OCI-LY1 (cell line): ENCODE measurements at regions not wholly inside any gene's neighbourhood (a gene's known extent, or its start where the extent isn't known, plus 50 kb on each side); places are given as distances from the start of the nearest gene placed in this dataset.

Source experiments
- EZH2 ChIP-seq: fragments of 200-600 bp; sonication (generic), shearing (Covaris generic); IDR thresholded peaks from 2 replicates; pipeline ENCODE4 v1.8.0; 2017; ENCODE audit warnings: borderline replicate concordance, mixed run types, mild to moderate bottlenecking, antibody characterized with exemption, low read length, moderate library complexity, mixed read lengths
- TF ChIP-seq, protein P1 (sequence below): fragments of 200-600 bp; sonication (generic), shearing (Covaris generic); IDR thresholded peaks from 2 replicates; pipeline ENCODE4 v1.5.1; 2017; ENCODE audit warnings: mild to moderate bottlenecking, antibody characterized with exemption, low read length, moderate library complexity, mixed read lengths

DNA sequence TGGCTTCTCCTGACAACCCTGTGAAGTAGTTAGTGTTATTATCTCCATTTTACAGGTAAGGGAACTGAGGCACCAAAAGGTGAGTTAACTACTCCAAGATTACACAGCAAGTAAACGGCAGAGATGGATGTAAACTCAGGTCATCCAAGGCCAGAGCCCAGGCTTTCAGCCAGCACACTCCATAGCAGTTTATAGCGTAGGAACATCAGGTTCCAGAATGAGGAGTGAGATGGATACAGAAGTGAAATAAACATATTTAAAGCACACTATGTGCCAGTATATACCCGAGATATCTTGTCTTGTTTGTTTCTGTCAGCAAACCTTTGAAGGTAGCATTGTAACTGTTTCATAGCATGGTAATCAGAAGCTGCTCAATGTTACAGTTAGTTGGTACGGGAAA lies 279.0 kb downstream of the OXSM start:
- TF ChIP-seq, protein P1, sequence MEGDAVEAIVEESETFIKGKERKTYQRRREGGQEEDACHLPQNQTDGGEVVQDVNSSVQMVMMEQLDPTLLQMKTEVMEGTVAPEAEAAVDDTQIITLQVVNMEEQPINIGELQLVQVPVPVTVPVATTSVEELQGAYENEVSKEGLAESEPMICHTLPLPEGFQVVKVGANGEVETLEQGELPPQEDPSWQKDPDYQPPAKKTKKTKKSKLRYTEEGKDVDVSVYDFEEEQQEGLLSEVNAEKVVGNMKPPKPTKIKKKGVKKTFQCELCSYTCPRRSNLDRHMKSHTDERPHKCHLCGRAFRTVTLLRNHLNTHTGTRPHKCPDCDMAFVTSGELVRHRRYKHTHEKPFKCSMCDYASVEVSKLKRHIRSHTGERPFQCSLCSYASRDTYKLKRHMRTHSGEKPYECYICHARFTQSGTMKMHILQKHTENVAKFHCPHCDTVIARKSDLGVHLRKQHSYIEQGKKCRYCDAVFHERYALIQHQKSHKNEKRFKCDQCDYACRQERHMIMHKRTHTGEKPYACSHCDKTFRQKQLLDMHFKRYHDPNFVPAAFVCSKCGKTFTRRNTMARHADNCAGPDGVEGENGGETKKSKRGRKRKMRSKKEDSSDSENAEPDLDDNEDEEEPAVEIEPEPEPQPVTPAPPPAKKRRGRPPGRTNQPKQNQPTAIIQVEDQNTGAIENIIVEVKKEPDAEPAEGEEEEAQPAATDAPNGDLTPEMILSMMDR: no peak
- no peak for TF ChIP-seq EZH2
